Fibroblast of pulmonary artery (primary cell): ENCODE measurements at regions not wholly inside any gene's neighbourhood (a gene's known extent, or its start where the extent isn't known, plus 50 kb on each side); places are given as distances from the start of the nearest gene placed in this dataset.

Experiments used
- DNase-seq: peaks from one replicate; pipeline ENCODE4 v3.0.0-alpha.2; 2010; ENCODE audit warnings: low read depth
- H3K4me3 ChIP-seq: replicated peaks from 2 replicates; pipeline ENCODE4 v1.5.1; 2011; ENCODE audit warnings: low read depth, mild to moderate bottlenecking, control low read depth, low read length, moderate library complexity
- TF ChIP-seq, protein P1 (sequence below): IDR thresholded peaks from 2 replicates; pipeline ENCODE4 v1.5.1; 2011; ENCODE audit warnings: mild to moderate bottlenecking, control low read depth, low read length, inconsistent platforms; ENCODE audit errors: missing control alignments

DNA sequence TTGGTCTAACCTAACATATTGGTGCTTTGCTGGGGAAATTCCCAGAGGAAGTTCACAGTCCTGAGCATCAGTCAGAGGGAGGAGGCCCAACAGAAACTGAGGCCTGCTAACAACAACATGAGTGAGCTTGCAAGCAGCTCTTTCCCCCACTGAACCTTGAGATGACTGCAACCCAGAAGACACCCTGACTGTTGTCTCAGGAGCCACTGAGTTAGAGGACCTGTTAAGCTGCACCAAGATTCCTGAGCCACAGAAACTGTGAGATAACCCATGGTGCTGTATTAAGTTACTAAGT, 193.2 kb upstream of the UBL3 start:
- TF ChIP-seq, protein P1, sequence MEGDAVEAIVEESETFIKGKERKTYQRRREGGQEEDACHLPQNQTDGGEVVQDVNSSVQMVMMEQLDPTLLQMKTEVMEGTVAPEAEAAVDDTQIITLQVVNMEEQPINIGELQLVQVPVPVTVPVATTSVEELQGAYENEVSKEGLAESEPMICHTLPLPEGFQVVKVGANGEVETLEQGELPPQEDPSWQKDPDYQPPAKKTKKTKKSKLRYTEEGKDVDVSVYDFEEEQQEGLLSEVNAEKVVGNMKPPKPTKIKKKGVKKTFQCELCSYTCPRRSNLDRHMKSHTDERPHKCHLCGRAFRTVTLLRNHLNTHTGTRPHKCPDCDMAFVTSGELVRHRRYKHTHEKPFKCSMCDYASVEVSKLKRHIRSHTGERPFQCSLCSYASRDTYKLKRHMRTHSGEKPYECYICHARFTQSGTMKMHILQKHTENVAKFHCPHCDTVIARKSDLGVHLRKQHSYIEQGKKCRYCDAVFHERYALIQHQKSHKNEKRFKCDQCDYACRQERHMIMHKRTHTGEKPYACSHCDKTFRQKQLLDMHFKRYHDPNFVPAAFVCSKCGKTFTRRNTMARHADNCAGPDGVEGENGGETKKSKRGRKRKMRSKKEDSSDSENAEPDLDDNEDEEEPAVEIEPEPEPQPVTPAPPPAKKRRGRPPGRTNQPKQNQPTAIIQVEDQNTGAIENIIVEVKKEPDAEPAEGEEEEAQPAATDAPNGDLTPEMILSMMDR = no peak
- DNase-seq = no peak
- no peak overlapping the region for H3K4me3 ChIP-seq

DNA sequence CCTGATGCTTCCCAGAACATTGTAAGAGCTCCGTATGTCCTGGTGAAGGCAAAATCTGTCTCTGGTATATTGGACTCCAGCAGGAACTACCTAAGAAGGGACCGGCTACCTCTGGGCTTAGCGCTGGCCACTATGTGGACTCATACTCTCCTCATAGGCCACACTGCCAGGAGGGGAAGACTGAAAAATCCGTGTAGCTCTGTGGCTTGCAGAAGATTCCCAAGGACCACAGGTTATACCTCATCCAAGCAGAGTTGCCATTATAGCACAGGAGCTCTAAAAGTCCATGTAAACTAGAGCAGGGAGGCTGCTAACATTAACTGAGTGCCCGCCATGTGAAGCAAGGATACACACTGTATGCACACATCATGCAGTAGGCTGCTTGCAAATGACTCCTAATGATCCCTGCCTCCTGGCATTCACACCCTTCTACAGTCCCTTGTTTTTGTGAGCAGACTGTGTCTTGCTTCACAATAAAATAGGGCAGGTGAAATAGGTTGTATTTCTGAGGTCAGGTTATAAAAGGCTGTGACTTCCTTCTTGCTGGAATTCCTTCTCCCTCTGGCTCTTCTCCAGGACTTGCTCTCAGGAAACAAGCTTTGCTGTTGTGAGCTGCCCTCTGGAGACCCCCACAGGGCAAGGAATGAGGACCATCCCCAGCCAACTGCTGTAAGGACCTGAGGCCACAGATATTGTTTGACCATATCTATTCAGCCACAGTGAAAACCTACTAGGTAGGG, 192.6 kb upstream of the UBL3 start:
- DNase-seq = no peak
- TF ChIP-seq, protein P1 = no peak
- no peak overlapping the region for H3K4me3 ChIP-seq

DNA sequence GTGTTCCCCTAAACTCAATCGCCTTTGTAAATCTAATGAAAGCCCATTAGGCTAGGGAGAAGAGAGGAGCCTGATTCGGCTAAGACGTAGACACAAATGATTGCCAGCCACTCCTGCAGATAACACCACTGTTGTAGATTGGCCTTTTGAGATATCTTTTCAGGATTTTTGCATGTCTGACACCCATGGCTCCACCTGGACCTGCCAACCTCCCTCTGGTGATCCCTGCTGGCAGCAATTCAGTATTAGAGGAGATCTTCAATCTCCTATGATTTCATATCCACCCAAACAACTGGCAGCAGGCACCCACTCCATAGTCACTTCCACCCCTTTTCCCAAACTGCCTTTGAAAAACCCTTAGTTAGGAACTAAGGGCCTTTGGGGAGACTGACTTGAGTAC, 191.9 kb upstream of the UBL3 start:
- TF ChIP-seq, protein P1 = no peak
- no peak overlapping the region for H3K4me3 ChIP-seq
- no peak for DNase-seq

DNA sequence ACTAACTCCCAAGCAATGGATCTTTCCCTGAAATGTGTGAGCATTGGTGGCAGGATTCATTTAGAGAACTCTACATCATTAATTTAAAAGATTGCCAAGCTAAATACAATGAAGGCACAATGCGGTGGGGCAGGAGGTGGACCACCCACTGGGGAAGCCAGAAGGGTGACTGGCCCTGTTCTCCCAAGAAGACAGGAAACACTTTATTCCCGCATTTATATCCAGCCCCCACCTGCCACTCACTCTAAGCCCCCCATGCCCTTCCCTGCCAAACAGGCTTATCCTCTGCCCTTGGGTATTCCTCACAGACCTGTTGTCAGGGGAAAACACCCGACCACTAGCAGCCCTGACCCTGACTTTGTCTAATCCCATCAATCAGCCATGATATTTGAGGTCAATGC, 189.1 kb upstream of the UBL3 start:
- no peak for DNase-seq
- no peak overlapping the region for H3K4me3 ChIP-seq
- TF ChIP-seq, protein P1 = no peak

DNA sequence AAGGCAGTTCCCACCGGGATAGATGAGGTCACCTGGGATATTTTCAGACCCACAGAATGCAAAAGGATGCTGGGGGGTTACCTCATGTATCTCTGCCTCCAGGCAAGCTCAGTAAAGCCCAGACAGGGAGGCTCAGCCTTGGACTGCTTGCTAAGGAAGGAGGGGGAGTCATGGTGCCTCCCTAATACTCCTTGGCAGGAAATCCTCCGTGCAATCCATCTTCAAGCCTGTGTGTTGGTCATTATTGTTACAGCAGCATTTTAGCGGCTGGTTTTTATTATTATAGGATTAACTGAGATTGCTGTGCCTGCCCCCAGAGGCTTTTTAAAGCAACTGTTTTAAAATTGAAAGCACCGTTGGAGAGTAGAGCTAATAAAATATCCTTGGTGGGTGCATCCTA, 188.5 kb upstream of the UBL3 start:
- no peak overlapping the region for H3K4me3 ChIP-seq
- DNase-seq = peak; percentile 52
- TF ChIP-seq, protein P1 = peak; percentile 7

DNA sequence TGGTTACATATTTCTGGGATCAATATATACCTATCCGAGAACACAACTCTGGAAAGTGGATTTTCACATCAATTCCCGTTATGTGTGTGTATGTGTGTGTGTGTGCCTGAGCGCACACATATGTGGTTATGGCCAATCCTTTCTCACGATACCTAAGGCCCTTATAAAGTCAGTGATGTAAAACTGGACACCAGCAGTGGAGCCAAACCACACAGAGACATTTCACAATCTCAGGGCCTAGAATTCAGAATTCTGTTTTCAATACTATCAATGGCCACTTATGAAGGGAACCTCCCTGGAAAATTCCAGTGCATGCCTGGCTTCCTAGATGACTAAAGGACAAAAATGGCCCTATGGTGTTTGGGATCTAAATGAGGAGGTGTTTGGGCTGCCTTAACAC, 187.3 kb upstream of the UBL3 start:
- no peak overlapping the region for H3K4me3 ChIP-seq
- TF ChIP-seq, protein P1 = no peak
- DNase-seq = peak; percentile 25

DNA sequence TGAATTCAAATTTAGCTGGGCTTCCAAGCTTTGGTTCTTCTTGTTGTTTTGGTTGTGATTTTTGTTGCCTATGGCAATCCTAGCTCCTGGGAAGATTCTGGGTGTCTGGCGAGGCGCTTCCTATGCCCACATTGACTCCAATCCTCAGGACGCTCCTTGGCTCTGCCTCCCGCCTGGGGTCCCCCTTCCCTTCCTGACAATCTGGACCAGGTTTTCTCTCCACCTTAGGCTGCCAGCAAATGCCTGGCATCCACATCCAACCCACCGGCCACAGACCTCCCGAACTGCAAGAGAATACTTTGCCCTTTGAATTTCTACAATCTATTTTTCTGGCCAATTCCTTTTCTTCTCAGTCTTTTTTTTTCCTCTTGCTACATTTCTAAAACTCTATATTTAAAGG, 186.9 kb upstream of the UBL3 start:
- H3K4me3 ChIP-seq = no peak overlapping the region
- DNase-seq = no peak
- TF ChIP-seq, protein P1 = no peak
